ENCODE measurements at regions not wholly inside any gene's neighbourhood (a gene's known extent, or its start where the extent isn't known, plus 50 kb on each side); places are given as distances from the start of the nearest gene placed in this dataset.
"Not testable (repeated sequence)": the region's sequence is repeated elsewhere in the genome, so short reads cannot be mapped to it uniquely, and the experiment has no call there.

GRCh38 chr4:49510238-49510637 is 524.2 kb downstream of the CWH43 start:
- DNase-seq, result not testable (repeated sequence)

DNA sequence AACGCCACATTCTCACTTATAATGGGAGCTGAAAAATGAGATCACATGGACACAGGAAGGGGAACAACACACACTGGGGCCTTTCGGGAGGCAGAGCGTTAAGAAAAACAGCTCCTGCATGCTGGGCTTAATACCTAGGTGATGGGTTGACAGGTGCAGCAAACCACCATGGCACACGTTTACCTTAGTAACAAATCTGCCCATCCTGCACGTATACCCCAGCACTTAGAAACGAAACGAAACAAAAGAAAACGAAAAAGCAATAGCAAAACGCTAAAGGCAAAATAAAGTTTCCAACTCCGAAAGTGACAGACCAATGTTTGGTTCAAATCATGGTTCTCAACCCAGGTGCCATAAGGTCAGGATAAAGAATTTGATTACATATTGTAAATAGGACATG is 525.3 kb downstream of the CWH43 start:
- not testable (repeated sequence) for DNase-seq

DNA sequence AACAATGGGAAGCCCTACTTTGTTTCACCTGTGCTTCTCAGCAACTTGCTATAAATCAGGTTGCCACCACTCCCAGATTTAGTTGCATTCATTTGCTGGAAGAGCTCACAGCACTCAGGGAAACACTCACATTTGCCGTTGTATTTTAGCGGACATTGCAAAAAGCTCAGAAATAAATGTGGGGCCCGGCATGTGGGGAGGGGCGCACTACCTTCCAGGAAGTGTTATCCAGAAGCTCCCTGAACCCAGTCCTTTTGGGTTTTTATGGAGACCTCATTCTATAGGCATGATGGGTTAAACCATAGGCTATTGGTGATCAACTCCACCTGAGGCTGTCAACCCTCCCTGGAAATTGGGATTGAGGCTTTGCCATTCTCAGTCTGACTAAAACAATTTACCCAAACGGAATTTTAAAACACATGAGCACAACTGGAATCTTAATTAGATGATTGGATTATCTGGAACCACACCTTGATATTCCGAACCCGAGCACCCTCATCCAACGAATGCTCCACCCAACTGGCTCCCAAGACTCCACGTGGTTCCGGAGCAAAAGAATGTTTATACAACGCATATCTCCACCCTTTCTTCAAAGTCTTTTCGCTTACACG is 525.9 kb downstream of the CWH43 start:
- DNase-seq, result not testable (repeated sequence)

DNA sequence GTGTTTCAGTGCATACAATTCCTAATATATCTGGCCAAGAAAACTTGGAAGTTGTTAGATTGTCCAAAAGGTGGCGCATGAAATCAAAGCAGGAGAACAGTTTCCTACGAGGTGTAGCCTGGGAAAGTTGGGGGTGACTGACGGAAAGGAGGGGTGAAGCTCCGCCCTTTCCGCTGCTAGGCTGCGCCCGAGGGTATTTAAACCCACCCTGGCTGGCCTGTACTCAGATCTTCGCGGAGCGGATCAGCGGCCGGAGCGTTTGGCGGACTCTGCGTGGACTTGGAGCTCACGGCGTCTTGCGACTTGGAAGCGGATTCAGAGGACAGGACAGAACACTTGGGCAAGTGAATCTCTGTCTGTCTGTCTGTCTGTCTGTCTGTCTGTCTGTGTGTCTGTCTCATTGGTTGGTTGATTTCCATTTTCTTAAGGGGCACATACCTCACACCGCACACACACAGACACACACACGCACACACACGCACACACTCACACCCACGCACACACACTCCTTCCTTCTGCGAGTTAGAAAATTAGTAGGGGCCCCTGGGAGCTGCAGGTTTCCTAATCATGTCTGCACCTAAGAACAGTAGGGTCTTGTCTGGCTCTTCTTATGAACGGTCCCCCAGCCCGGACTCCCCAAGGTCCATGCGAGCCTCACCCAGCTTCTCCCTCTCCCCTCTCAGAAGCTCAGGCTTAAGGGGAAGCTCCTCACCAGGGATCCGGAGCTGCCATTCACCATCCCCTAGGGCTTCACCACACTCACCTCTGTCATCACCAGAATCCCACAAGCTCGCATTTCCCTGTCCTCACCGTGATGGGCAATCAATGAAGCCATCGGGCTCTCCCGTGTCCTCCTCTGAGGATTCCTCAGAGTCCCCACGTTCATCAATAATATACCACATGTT is 526.8 kb downstream of the CWH43 start:
- DNase-seq, result peak in 1 of 2 donors; percentile 24

DNA sequence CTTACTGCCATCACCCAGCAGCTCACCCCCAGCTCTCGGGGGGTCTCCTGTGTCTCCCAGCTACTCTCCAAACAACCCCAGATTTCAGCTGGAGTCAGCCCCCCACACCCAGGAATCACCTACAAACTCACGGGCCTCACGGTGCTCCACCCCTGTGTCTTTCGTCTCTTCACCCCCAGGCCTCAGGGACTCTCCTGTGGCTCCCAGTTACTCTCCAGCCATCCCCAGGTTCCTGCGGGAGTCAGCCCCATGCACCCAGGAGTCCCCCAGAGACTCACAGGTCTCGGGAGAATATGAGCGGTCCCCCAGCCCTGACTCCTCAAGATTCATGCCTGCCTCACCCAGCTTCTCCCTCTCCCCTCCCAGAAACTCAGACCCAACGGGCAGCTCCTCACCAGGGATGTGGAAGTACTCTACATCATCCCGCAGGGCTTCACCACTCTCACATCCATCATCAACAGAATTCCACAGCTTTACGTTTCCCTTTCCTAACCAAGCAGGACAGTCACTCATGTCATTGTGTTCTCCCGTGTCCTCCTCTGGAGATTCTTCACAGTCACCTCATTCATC is 527.6 kb downstream of the CWH43 start:
- not testable (repeated sequence) for DNase-seq

GRCh38 chr4:49514171-49514699 is 528.2 kb downstream of the CWH43 start:
- DNase-seq, result peak in 1 of 2 donors; percentile 31

- not testable (repeated sequence) for DNase-seq
Measured at GRCh38 chr4:49514841-49515240, 528.8 kb downstream of the CWH43 start.

DNA sequence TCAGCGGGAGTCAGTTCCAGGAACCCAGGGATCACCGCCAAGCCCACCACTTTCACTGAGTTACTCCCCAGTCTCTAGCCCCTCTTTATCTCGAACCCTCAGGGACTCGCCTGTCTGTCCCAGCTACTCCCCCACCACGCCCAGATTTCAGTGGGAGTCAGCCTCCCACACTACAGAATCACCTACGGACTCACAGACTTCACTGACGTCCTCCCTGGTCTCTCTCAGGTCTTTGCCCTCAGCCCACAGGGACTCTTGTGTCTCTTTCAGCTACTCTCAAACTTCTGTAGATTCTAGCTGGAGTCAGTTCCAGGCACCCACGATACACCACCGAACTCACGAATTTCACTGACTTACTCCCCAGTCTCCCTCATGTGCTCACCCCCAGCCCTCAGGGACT is 529.2 kb downstream of the CWH43 start:
- DNase-seq, result not testable (repeated sequence)

- not testable (repeated sequence) for DNase-seq
Measured at GRCh38 chr4:49516096-49516495, 530.0 kb downstream of the CWH43 start.

GRCh38 chr4:49516796-49517195 is 530.7 kb downstream of the CWH43 start:
- DNase-seq, result no peak

- DNase-seq, result not testable (repeated sequence)
Measured at GRCh38 chr4:49517485-49518205, 531.6 kb downstream of the CWH43 start.

GRCh38 chr4:49519150-49520035 is 533.3 kb downstream of the CWH43 start:
- not testable (repeated sequence) for DNase-seq

- DNase-seq, result not testable (repeated sequence)
Measured at GRCh38 chr4:49523816-49524765, 538.0 kb downstream of the CWH43 start.

DNA sequence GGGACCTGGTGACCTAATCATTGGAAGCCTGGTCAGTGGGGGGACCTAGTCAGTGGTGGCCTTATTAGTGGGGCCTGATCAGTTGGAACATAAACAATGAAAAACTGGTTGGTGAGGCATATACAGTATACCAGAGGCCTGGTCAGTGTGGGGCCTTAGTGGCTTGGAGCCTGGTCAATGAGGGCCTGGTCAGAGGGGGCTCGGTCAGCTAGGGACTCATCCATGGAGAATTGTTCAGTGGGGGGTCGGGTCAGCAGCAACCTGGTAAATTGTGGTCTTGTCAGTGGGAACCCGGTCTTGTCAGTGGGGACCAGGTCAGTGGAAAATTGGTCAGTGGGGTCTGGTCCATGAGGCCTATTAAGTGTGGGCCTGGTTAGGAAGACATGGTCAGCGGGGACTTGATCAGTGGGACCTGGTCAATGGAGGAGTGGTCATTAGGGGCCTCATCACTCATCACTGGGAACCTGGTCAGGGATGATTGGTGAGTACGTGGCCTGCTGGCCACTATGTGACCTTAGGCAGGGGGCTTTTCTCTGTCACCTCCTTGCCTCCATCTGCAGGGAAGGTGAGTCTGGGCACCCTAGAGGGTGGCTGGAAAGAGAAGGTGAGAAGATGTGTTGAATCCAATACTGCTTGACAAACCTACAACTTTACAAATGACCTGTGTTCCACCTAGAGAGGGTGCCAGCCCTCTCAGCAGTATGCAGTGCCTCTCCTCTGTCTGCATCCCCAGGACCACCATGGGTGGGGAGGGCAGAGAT is 573.0 kb downstream of the CWH43 start:
- not testable (repeated sequence) for DNase-seq

GRCh38 chr4:49560131-49560816 is 574.2 kb downstream of the CWH43 start:
- not testable (repeated sequence) for DNase-seq

GRCh38 chr4:49560883-49561282 is 574.8 kb downstream of the CWH43 start:
- DNase-seq, result not testable (repeated sequence)

DNA sequence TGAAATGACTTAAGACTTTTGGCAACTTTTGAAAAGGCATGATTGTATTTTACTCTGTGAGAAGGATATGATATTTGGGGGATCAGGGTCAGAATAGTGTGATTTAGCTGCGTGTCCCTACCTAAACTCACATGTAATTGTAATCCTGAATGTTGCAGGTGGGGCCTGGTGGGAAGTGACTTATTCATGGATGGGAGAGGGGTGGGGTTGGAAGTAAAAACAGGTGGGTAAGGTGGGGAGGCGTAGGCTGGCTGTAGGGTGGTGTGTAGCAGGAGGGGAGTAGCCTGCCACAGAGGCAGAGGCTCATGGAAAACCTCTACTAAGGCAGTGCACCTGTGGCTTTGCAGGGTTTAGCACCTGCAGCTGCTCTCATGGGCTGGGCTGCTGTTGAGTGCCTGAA is 584.2 kb downstream of the CWH43 start:
- DNase-seq, result not testable (repeated sequence)

- not testable (repeated sequence) for DNase-seq
Measured at GRCh38 chr4:49573666-49574215, 587.7 kb downstream of the CWH43 start.

GRCh38 chr4:49575250-49575649 is 589.2 kb downstream of the CWH43 start:
- DNase-seq, result not testable (repeated sequence)

All from CD4-positive, alpha-beta T cell treated with Interleukin-4 for 1 hour (primary cell).